Esophagus mucosa (tissue), 1 donor: ENCODE measurements at regions not wholly inside any gene's neighbourhood (a gene's known extent, or its start where the extent isn't known, plus 50 kb on each side); places are given as distances from the start of the nearest gene placed in this dataset.

Experiments used
- ATAC-seq: fragments of 200-7000 bp; cut with Tn5 transposase; one replicate; pipeline ENCODE4 v1.9.1; 2020
- donor health status: DM: yes; HTN: yes; CAD: no.

GRCh38 chr13:100933841-100934240, 259.2 kb upstream of the TMTC4 start:
- ATAC-seq: no peak

GRCh38 chr13:100922599-100922998, 248.0 kb upstream of the TMTC4 start:
- no peak for ATAC-seq

GRCh38 chr13:100921139-100921538, 246.5 kb upstream of the TMTC4 start:
- ATAC-seq: no peak

GRCh38 chr13:100917011-100917410, 242.4 kb upstream of the TMTC4 start:
- no peak for ATAC-seq

- ATAC-seq: no peak
Measured at GRCh38 chr13:100913143-100913542, 238.5 kb upstream of the TMTC4 start.

GRCh38 chr13:100904293-100904976, 229.8 kb upstream of the TMTC4 start:
- no peak for ATAC-seq

- no peak for ATAC-seq
Measured at GRCh38 chr13:100899720-100900316, 225.2 kb upstream of the TMTC4 start.

- ATAC-seq: no peak
Measured at GRCh38 chr13:100898431-100898830, 223.8 kb upstream of the TMTC4 start.

- ATAC-seq: no peak
Measured at GRCh38 chr13:100895651-100896050, 221.1 kb upstream of the TMTC4 start.

- no peak for ATAC-seq
Measured at GRCh38 chr13:100892981-100893380, 218.4 kb upstream of the TMTC4 start.

- no peak for ATAC-seq
Measured at GRCh38 chr13:100890645-100891044, 216.1 kb upstream of the TMTC4 start.

GRCh38 chr13:100887729-100888151, 213.1 kb upstream of the TMTC4 start:
- ATAC-seq: peak; percentile 51

- ATAC-seq: no peak
Measured at GRCh38 chr13:100883453-100883852, 208.9 kb upstream of the TMTC4 start.

- ATAC-seq: no peak
Measured at GRCh38 chr13:100881291-100881864, 206.8 kb upstream of the TMTC4 start.

- no peak for ATAC-seq
Measured at GRCh38 chr13:100880166-100880565, 205.6 kb upstream of the TMTC4 start.

GRCh38 chr13:100879255-100879654, 204.7 kb upstream of the TMTC4 start:
- no peak for ATAC-seq

- no peak for ATAC-seq
Measured at GRCh38 chr13:100876044-100876403, 201.4 kb upstream of the TMTC4 start.

GRCh38 chr13:100875392-100876043, 200.9 kb upstream of the TMTC4 start:
- ATAC-seq: no peak

- no peak for ATAC-seq
Measured at GRCh38 chr13:100872761-100873160, 198.2 kb upstream of the TMTC4 start.

GRCh38 chr13:100870898-100871297, 196.3 kb upstream of the TMTC4 start:
- ATAC-seq: no peak

GRCh38 chr13:100860866-100861265, 186.3 kb upstream of the TMTC4 start:
- no peak for ATAC-seq

- ATAC-seq: no peak
Measured at GRCh38 chr13:100859861-100860260, 185.3 kb upstream of the TMTC4 start.

GRCh38 chr13:100855151-100855550, 180.6 kb upstream of the TMTC4 start:
- no peak for ATAC-seq

- ATAC-seq: no peak
Measured at GRCh38 chr13:100854006-100854405, 179.4 kb upstream of the TMTC4 start.
